NOMO-1 treated with dmso at 0.1 percent for 144 hours (cell line): ENCODE measurements at regions not wholly inside any gene's neighbourhood (a gene's known extent, or its start where the extent isn't known, plus 50 kb on each side); places are given as distances from the start of the nearest gene placed in this dataset.

ENCODE experiments used
- DNase-seq: peaks from one replicate; lab custom pipeline; 2025; ENCODE audit not compliant: unreplicated experiment; lab: John Stamatoyannopoulos, UW

DNA sequence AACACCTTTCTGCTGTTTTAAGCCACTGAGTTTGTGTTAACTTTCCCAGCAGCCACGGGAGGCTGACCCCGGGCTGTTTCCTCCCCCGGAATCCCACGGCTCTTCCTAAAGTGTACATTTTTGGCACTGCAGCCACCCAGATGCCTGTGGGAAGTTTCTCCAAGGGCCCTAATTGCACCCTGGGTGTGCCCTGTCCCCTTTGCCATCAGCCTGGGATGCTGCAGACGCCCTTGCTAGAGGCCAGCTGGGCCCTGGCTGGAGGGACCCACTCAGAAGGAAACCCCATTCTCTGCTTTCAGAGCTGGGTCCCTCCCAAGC lies 883.3 kb downstream of the BRD1 start:
- DNase-seq, result no peak

DNA sequence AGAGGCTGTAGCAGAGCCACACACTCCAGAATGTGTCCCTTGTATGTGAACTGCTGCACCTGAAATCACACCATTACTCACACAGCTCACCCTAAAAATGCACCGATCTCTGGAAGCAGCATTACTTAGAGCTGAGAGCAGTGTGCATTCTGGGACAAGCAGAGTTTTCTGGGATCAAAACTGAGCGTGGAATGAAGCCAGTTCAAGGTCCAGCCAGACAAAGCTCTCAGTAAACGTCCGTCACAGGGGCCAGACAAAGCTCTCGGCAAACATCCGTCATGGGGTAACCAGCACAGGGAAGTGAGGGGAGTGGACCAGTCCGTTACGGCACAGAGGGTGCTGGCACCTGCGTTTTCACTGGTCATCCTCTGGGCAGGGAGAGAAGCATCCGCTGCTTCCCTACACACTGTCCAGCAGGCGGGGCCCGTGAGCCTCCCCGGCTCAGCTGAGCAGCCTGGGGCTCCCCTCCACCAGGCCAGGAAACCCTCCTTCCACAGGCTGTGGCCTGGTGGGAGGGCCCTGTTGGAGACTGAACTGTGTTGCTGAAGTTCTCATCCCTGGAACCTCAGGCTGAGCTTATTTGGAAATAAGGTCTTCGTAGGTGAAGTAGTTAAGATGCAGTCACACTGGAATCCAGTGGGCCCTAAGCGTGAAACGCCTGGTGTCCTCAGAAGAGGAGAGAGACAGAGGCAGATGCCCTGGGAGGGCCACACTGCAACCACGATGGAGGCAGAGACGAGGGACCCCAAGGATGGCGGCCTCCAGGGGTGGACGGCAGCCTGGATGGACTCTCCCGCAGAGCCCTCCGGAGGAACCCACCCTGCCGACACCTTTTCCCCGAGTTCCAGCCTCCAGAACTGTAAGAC lies 883.9 kb downstream of the BRD1 start:
- no peak for DNase-seq

DNA sequence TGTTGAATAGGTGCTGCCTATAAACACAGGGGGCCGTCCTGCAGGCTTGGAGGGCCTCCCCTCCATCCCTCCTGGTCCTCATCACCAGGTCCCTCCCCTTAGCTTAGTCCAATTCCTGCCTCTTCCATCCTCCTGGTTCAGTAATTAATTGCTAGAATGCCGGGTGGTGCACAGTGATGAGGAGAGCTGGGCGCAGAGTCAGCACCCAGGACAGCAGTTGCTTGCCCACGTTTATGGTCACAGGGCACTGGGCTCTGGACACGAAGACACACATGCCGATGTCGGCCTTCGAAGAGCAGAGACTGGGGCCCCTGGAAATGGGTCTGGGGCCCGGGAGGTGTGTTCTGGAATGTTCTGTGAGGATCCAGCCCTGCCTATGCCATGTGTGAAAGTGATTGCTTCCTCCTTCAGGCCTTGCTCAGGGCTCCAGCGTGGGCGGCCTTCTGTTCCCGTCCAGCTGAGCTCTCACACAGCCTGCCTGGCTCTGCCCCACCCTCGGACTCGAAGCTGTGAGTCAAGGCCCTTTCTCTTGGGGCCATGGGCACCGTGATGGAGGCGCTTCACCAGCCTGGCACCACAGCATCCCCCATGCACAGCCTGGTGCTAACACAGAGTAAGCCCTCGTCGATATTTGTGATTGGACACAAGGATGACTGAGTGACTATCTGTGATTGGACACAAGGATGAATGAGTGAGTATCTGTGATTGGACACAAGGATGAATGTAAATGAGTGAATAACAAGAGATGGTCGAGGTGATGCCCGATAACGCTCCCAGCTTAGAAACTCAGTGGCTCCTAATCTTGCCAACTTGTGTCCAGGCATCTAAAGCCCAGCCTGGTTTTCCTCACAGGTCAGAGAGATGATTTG lies 884.7 kb downstream of the BRD1 start:
- DNase-seq, result no peak

DNA sequence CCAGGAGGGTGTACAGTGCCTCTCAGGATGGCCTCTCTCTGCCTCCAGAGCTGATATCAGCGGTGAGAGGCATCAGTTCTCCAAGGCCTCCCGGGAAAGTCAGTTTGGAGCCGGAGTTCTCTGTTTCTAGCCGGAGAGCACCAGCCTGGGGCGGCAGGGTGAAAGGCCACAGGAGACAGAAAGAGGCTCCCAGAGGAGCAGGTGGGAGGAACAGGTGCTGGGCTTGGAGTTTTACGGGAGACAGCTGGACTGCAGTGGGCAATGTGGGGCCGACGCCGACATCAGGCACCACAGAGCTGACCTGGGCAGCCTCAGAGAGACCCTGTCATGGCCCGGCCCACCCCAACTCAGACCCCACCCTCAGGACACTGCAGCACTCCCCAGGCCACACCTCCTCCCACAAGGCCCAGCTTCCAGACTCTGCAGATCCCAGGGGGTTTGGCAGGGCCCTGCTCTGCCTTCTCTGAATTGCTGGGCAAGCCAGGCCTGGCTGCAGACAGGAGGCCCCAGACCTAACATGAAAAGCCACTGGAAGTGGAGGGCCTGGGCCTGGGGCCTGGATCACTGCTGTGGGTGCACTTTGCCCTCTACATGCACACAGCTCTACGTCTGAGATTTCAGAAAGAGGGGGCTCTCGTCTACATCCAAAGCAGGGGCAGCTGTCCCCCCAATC lies 885.6 kb downstream of the BRD1 start:
- no peak for DNase-seq

- DNase-seq, result no peak
Measured at GRCh38 chr22:48941033-48941902, 886.4 kb downstream of the BRD1 start.

DNA sequence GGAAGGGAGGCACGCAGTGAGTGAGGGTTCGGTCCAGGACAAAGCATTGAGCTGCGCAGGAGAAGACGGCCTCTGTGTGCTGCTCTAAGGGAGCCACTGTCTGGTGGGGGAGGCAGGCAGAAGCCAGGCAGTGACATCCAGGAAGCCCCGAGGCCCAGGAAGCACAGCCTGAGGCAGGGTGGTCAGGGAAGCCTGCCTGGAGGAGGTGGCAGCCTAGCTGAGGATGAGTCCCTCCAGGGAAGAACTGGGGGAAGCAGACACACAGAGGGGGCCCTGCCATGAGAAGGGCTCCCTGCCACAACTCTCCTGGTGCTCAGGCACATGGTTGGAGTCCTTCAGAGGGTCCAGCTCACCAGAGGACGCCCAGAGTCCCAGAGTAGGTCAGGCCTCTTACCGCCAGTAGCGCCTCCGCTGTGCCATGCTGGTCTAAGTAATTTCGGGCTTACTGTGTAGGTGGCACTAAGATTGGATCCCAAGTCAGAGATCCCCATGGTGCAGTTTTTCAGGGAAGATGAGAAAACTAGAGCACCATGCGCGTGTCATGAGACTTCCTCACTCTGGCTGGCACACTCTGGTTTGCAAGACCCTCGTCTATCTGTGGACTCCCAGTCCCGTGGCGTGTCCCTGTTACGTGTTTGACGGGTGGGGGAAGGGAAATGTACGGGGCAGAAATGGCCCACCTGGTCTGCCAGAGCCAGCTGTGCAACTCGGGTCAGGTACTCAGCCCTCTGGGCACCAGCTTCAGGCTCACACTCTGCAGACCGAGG lies 887.2 kb downstream of the BRD1 start:
- DNase-seq, result no peak

- no peak for DNase-seq
Measured at GRCh38 chr22:48939441-48940265, 888.0 kb downstream of the BRD1 start.

GRCh38 chr22:48938741-48939140 lies 888.9 kb downstream of the BRD1 start:
- no peak for DNase-seq

GRCh38 chr22:48937032-48937639 lies 890.5 kb downstream of the BRD1 start:
- no peak for DNase-seq

DNA sequence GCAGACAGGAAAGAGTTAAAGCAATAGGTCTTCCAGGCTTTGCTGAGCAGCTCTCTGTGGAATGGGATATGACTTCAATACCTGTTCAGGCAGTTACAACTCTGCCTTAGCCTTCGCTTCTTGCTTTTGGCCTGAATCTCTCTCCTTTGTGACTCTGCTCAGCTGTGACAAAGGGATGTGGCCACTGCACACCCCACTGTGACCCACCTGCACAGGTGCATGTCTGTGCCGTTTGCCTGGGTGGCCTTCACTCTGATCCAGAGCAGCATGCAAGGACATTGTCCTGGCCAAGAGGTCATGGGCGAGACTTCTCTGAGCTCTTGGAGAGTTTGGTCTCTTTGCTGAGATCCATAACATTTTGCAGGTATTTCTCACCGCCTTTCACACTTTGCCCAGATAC lies 891.3 kb downstream of the BRD1 start:
- no peak for DNase-seq

DNA sequence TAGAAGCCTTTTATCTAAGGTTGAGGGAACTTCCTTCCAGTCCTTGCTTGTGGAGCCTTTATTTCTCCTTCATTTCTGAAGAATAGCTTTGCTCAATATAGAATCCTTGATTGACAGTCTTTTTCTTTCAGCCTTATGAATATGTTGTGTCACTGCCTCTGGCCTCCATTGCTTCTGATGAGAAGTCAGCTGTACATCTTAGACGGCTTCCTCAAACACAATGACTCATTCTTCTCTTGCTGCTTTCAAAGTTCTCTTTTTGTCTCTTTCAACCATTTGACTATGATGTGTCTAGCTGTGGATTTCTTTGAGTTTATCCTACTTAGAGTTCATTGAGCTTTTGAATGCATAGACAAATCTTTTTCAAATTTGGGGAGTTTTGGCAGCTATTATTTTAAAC lies 893.2 kb downstream of the BRD1 start:
- DNase-seq, result no peak

GRCh38 chr22:48931452-48931851 lies 896.2 kb downstream of the BRD1 start:
- DNase-seq, result no peak

DNA sequence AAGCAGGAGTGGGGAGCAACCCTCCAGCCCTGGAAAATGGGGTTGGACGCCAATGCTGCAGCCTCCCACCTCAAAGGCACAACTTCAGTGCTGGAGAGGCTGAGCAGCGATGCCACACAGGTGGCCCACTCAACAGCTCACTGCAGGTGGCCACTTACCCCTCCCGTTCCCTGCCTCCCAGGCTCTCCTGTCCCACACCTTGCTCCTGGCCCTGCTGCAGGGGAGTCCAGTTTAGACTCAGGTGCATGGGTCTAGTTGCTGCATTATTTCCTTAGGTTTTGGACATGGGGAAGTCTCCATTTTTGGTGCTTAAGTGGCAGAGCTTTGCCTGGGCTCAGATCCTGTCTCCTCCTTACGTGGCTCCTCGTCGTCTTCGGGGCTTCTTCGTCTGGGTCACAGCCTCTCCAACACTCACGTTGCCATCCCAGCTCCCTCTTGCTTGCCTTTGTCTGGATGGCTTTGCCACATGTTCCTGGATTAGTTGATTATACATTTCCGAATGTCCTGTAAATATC lies 898.3 kb downstream of the BRD1 start:
- no peak for DNase-seq

GRCh38 chr22:48927591-48927990 lies 900.1 kb downstream of the BRD1 start:
- no peak for DNase-seq

- no peak for DNase-seq
Measured at GRCh38 chr22:48926643-48927042, 901.0 kb downstream of the BRD1 start.

GRCh38 chr22:48926136-48926535 lies 901.5 kb downstream of the BRD1 start:
- no peak for DNase-seq

- DNase-seq, result no peak
Measured at GRCh38 chr22:48925450-48925849, 902.2 kb downstream of the BRD1 start.

DNA sequence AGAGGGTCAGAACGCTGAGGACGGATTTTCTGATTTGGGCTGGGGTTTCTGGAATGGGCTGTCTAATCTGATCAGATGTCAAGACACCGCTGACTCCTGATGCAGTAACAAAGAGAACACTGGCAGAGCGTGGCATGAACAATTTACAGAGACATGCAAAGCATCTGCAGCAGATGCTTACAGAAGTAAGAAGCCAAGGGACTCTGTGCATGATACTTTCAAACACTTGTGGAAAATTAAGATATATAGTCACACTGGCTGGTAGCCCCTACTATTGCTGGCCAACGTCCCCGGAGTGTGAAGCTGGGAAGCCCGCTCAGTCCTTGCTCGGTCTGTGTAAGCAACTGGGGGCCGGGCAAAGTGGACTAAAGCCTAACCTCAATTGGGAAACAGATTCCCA lies 903.7 kb downstream of the BRD1 start:
- no peak for DNase-seq
